ENCODE measurements at regions not wholly inside any gene's neighbourhood (a gene's known extent, or its start where the extent isn't known, plus 50 kb on each side); places are given as distances from the start of the nearest gene placed in this dataset.

DNA sequence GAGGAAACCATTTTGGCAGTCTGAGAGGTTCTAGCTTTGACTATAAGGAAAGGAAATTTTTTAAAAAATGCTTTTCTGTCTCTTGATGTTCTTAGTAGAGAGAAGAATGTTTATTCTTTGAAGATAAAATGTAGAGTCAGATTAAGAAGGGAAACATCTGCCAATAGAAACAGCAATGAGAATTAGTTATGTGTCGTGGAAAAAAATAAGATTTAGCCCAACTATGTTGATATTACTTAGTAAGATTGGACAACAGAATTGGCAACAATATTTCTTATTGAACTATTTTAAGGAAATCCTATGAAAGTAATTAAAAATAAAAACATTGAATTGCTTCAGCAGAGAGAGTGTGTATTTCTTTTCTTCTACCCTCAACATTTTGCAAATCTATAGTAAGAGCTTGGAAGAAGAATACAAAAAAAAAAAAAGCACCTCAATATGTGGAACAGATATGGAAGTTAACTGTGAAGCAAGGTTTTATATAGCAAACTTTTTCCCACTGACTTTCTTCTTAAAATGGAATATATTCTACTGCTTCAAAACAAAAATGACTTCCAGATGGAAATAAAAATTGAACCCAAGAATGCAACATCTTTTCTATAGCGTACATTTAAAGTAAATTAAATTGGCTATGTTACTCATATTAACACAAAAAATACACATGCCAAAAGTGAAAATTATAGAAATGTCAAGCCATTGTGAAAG is 177.9 kb downstream of the FAM124B start:
- peak; percentile 67 for DNase-seq (ENCODE audit: low read depth)
- H3K4me3 ChIP-seq (ENCODE audit: low read depth, low read length) = no peak overlapping the region
- TF ChIP-seq, protein P1, sequence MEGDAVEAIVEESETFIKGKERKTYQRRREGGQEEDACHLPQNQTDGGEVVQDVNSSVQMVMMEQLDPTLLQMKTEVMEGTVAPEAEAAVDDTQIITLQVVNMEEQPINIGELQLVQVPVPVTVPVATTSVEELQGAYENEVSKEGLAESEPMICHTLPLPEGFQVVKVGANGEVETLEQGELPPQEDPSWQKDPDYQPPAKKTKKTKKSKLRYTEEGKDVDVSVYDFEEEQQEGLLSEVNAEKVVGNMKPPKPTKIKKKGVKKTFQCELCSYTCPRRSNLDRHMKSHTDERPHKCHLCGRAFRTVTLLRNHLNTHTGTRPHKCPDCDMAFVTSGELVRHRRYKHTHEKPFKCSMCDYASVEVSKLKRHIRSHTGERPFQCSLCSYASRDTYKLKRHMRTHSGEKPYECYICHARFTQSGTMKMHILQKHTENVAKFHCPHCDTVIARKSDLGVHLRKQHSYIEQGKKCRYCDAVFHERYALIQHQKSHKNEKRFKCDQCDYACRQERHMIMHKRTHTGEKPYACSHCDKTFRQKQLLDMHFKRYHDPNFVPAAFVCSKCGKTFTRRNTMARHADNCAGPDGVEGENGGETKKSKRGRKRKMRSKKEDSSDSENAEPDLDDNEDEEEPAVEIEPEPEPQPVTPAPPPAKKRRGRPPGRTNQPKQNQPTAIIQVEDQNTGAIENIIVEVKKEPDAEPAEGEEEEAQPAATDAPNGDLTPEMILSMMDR (IDR thresholded peaks at IDR 0.05; ENCODE audit: insufficient read depth, low read length) = no peak

DNA sequence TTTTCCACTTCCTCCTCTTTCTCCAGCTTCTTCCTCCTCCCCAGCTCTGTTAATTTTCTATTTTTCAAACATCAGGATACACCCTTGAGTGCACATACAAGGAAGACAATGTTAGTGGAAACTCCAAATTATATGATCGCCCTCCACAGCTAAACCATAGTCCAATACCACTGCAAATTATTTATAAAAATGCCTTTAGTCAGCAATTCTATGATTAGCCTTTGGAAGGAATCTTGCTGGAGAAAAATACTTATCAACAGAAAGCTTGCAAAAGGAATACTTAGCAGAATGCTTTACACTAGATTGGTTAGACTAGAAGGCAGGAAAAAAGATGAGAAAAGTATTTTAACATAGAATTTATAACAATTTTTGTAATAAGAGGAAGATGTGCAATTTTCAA is 178.9 kb downstream of the FAM124B start:
- no peak for DNase-seq (ENCODE audit: low read depth)
- H3K4me3 ChIP-seq (ENCODE audit: low read depth, low read length) = no peak overlapping the region
- TF ChIP-seq, protein P1 (IDR thresholded peaks at IDR 0.05; ENCODE audit: insufficient read depth, low read length) = no peak

DNA sequence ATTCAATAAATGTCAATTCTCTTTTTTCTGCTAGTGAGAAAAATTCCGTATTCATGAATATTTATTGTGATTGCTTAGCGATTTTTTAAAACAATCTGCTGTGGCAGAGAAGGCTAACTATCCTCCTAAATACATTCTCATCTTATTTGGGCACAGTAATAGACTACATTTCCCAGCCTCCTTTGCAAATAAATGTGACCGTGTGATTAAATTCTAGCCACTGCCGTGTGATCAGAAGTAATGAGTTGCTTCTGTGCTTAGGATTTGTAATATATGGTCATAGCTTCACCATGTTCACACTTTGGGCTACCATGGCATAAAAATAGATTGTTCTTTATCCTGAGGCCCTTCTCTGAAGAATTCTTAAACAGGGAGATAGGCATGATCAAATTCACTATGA is 179.6 kb downstream of the FAM124B start:
- DNase-seq (ENCODE audit: low read depth) = no peak
- TF ChIP-seq, protein P1 (IDR thresholded peaks at IDR 0.05; ENCODE audit: insufficient read depth, low read length) = no peak
- H3K4me3 ChIP-seq (ENCODE audit: low read depth, low read length) = no peak overlapping the region

DNA sequence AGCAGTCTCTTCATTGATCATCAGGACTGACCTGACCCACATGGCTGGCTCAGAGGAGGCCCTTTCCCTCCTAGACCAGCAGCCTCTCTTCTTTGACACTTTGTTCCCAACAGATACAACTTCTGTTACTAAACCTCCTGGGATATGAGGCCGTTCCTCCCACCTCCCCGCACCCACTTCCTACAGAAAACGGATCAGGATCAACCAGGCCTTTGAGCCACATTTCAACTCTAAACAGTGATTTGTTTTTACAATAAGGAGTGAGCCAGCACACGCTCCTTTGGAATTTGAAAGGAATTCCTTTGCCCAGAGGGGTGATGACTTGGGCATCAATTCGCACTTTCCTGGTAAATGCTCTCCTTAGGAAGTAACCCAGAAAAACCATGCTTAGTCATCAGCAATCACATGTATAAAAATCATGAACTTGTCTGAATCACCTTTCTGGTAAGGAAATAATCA is 180.4 kb downstream of the FAM124B start:
- DNase-seq (ENCODE audit: low read depth) = peak; percentile 98
- TF ChIP-seq, protein P1 (IDR thresholded peaks at IDR 0.05; ENCODE audit: insufficient read depth, low read length) = no peak
- no peak overlapping the region for H3K4me3 ChIP-seq (ENCODE audit: low read depth, low read length)

DNA sequence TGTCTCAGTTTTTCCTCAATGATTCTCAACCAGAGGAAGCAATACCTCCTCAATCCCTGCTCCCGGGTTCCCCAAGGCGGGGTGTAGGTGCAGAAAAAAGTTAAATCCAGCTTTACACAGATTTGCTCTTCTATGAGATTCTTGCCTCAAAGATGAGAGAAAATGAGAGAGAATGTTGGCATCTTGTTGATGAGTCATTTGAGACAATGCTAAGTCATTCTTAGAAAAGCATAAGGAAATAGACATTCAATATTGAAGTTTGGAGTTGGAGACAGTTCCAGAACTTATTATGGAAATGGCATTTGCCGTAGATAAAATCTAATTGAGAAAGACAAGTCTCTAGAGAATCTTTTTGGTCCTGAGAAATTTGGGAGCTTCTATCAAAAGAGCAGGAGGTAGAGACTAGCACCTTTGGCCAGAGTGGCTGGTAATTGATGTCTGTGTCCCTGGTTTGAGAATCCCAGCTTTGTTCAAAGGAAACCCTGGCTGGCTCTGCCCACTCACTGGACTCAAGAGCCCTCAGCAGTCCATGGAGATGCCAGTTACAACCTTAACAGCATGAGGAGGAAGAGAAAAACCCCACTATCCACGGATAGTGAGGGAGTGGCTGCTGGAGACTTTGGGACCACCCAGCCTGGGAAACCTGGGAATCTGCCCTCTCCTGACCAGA is 181.2 kb downstream of the FAM124B start:
- TF ChIP-seq, protein P1 (IDR thresholded peaks at IDR 0.05; ENCODE audit: insufficient read depth, low read length) = no peak
- no peak overlapping the region for H3K4me3 ChIP-seq (ENCODE audit: low read depth, low read length)
- DNase-seq (ENCODE audit: low read depth) = peak; percentile 67

DNA sequence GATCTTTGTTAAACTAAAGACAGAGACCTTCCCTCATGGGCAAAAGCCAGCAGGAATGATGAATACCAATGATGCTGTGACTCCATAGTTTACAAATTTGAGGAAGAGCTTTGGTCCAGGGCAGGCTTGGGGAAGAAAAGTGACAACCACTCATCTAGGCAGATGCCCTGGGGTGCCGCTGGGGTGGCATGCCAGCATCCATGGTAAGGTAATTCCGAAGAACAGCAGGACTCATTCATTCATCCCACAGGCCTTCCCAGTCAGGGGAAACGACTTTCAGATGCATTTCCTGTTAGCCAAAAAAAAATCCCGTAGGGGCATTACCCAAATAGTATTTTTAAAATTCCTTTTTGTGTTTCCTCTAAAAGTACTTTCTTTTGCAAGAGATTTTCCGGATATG is 180.7 kb upstream of the SERPINE2 start:
- H3K4me3 ChIP-seq (ENCODE audit: low read depth, low read length) = no peak overlapping the region
- no peak for DNase-seq (ENCODE audit: low read depth)
- TF ChIP-seq, protein P1 (IDR thresholded peaks at IDR 0.05; ENCODE audit: insufficient read depth, low read length) = no peak
